ENCODE measurements at regions not wholly inside any gene's neighbourhood (a gene's known extent, or its start where the extent isn't known, plus 50 kb on each side); places are given as distances from the start of the nearest gene placed in this dataset.
A peak's percentile ranks its signal among the peaks of the same experiment; 100 is the strongest.

GRCh38 chr4:81574991-81575390 lies 103.3 kb upstream of the RASGEF1B start:
- no peak for DNase-seq

GRCh38 chr4:81573840-81574239 lies 102.1 kb upstream of the RASGEF1B start:
- no peak for DNase-seq

- DNase-seq: no peak
These were observed 100.7 kb upstream of the RASGEF1B start for GRCh38 chr4:81572402-81572801.

GRCh38 chr4:81571105-81571504 lies 99.4 kb upstream of the RASGEF1B start:
- DNase-seq: no peak

- no peak for DNase-seq
These were observed 94.5 kb upstream of the RASGEF1B start for GRCh38 chr4:81566161-81566591.

- peak; percentile 8 for DNase-seq
These were observed 93.6 kb upstream of the RASGEF1B start for GRCh38 chr4:81565142-81565870.

- no peak for DNase-seq
These were observed 92.3 kb upstream of the RASGEF1B start for GRCh38 chr4:81564025-81564424.

- DNase-seq: no peak
These were observed 90.4 kb upstream of the RASGEF1B start for GRCh38 chr4:81562093-81562492.

GRCh38 chr4:81557306-81557705 lies 85.6 kb upstream of the RASGEF1B start:
- no peak for DNase-seq

- DNase-seq: no peak
These were observed 83.8 kb upstream of the RASGEF1B start for GRCh38 chr4:81555489-81555888.

GRCh38 chr4:81552086-81552485 lies 80.4 kb upstream of the RASGEF1B start:
- DNase-seq: no peak

- no peak for DNase-seq
These were observed 78.7 kb upstream of the RASGEF1B start for GRCh38 chr4:81550388-81550859.

- DNase-seq: peak; percentile 9
These were observed 78.3 kb upstream of the RASGEF1B start for GRCh38 chr4:81549984-81550383.

GRCh38 chr4:81546777-81547176 lies 75.1 kb upstream of the RASGEF1B start:
- no peak for DNase-seq

GRCh38 chr4:81541161-81541945 lies 69.6 kb upstream of the RASGEF1B start:
- DNase-seq: no peak

- DNase-seq: no peak
These were observed 67.2 kb upstream of the RASGEF1B start for GRCh38 chr4:81538716-81539427.

GRCh38 chr4:81531410-81531809 lies 59.7 kb upstream of the RASGEF1B start:
- DNase-seq: no peak

- no peak for DNase-seq
These were observed 57.3 kb upstream of the RASGEF1B start for GRCh38 chr4:81528979-81529378.

GRCh38 chr4:81528200-81528599 lies 56.5 kb upstream of the RASGEF1B start:
- DNase-seq: no peak

- DNase-seq: no peak
These were observed 56.0 kb upstream of the RASGEF1B start for GRCh38 chr4:81527709-81528108.

- no peak for DNase-seq
These were observed 55.4 kb upstream of the RASGEF1B start for GRCh38 chr4:81527115-81527514.

- DNase-seq: no peak
These were observed 55.0 kb upstream of the RASGEF1B start for GRCh38 chr4:81526706-81527105.

GRCh38 chr4:81523672-81524327 lies 52.1 kb upstream of the RASGEF1B start:
- peak; percentile 42 for DNase-seq
